ENCODE measurements at regions not wholly inside any gene's neighbourhood (a gene's known extent, or its start where the extent isn't known, plus 50 kb on each side); places are given as distances from the start of the nearest gene placed in this dataset.
"Not testable (repeated sequence)": the region's sequence is repeated elsewhere in the genome, so short reads cannot be mapped to it uniquely, and the experiment has no call there.

- Mint-ChIP-seq H3K4me3 (no peak overlapping the region), H3K27me3 (no peaks in the 10 kb centered on the region), H3K9me3 (no peaks in the 10 kb centered on the region), H3K4me1 (peaks cover 0 to 7% (median 5%) of the 10 kb centered on the region in 3 donors), H3K36me3 (no peaks in the 10 kb centered on the region), H3K27ac (peak overlapping the region in 1 of 6 donors; percentile 58)
- ATAC-seq (ENCODE audit: low read depth in 2 of 2): no peak
- DNase-seq: no peak
These were observed 50.9 kb upstream of the HSPB3 start for GRCh38 chr5:54404568-54404967.

GRCh38 chr5:54403885-54404416 lies 51.5 kb upstream of the HSPB3 start:
- Mint-ChIP-seq H3K4me1 (peaks cover 0 to 7% (median 5%) of the 10 kb centered on the region in 3 donors), H3K36me3 (no peaks in the 10 kb centered on the region), H3K9me3 (no peaks in the 10 kb centered on the region), H3K4me3 (no peak overlapping the region), H3K27ac (no peak overlapping the region), H3K27me3 (no peaks in the 10 kb centered on the region)
- DNase-seq: no peak
- ATAC-seq (ENCODE audit: low read depth in 2 of 2): no peak

GRCh38 chr5:54403121-54403520 lies 52.4 kb upstream of the HSPB3 start:
- Mint-ChIP-seq H3K27ac (no peak overlapping the region), H3K4me3 (no peak overlapping the region), H3K27me3 (no peaks in the 10 kb centered on the region), H3K4me1 (peaks cover 0 to 7% (median 5%) of the 10 kb centered on the region in 3 donors), H3K9me3 (no peaks in the 10 kb centered on the region), H3K36me3 (no peaks in the 10 kb centered on the region)
- DNase-seq: no peak
- no peak for ATAC-seq (ENCODE audit: low read depth in 2 of 2)

DNA sequence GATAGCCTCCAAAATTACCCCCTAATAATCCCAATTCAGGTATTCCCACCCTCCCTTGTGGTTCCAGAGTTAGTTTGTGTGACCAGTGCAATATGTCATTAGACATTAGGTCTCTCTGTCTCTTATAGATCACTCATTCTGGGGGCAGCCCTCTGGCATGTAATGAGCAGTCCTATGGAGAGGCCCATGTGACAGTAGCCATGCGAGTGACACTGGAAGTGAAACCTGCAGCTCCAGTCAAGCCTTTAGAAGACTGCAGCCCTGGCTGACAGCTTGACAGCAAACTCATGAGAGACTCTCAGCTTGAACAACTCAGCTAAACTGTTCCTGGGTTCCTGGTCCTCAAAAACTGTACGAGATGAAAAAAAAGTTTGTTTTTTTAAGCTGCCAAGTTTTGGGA lies 54.0 kb upstream of the HSPB3 start:
- Mint-ChIP-seq H3K36me3 (no peaks in the 10 kb centered on the region), H3K27ac (no peak overlapping the region), H3K27me3 (no peaks in the 10 kb centered on the region), H3K4me3 (no peak overlapping the region), H3K9me3 (no peaks in the 10 kb centered on the region), H3K4me1 (peaks cover 0 to 7% (median 5%) of the 10 kb centered on the region in 3 donors)
- DNase-seq (no peak), ATAC-seq (ENCODE audit: low read depth in 2 of 2) (peak; percentile 65 to 81)

DNA sequence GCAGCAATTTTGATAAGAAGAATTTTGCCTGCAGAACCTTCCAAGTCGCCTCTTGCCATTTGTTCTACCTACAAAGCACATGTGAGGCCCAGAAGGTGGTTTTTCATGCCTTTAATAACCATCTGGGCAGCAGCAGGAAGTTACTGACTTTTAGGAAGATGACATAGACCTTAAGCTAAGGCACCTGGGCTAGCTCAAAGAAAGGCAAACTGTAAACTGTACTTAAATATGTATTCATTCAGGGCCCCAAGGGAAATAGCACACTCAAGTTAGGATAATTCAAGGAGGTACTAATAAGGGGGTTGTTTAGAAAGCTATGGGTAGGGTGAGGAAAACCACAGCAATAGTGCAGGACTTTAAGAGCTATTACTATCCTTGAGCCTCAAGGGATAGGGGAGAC lies 57.3 kb upstream of the HSPB3 start:
- H3K36me3 Mint-ChIP-seq: no peaks in the 10 kb centered on the region
- H3K27me3 Mint-ChIP-seq: no peaks in the 10 kb centered on the region
- ATAC-seq (ENCODE audit: low read depth in 2 of 2): no peak
- no peak overlapping the region for H3K27ac Mint-ChIP-seq
- H3K4me1 Mint-ChIP-seq: peaks cover 0 to 5% (median 3%) of the 10 kb centered on the region in 3 donors
- no peak for DNase-seq
- peaks cover 0 to 2% (median 0%) of the 10 kb centered on the region in 7 donors for H3K9me3 Mint-ChIP-seq
- H3K4me3 Mint-ChIP-seq: no peak overlapping the region

- Mint-ChIP-seq H3K9me3 (peaks cover 0 to 5% (median 2%) of the 10 kb centered on the region in 7 donors), H3K27ac (no peak overlapping the region), H3K36me3 (no peaks in the 10 kb centered on the region), H3K4me3 (peak overlapping the region in 1 of 8 donors; percentile 67), H3K4me1 (peaks cover 0 to 5% (median 3%) of the 10 kb centered on the region in 3 donors), H3K27me3 (no peaks in the 10 kb centered on the region)
- DNase-seq: no peak
- ATAC-seq (ENCODE audit: low read depth in 2 of 2): no peak
These were observed 58.1 kb upstream of the HSPB3 start for GRCh38 chr5:54397420-54397819.

DNA sequence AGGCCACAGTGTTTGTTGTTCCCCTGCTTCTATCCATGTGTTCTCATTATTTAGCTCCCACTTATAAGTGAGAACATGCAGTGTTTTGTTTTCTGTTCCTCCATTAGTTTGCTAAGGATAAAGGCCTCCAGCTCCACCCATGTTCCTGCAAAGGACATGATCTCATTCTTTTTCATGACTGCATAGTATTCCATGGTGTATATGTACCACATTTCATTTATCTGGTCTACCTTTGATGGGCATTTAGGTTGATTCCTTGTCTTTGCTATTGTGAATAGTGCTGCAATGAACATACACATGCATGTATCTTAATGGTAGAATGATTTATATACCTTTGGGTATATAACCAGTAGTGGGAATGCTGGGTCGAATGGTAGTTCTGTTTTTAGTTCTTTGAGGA lies 62.5 kb upstream of the HSPB3 start:
- not testable (repeated sequence) for H3K9me3 Mint-ChIP-seq; ATAC-seq (ENCODE audit: low read depth in 2 of 2); H3K36me3 Mint-ChIP-seq; H3K27ac Mint-ChIP-seq; H3K27me3 Mint-ChIP-seq; H3K4me3 Mint-ChIP-seq; DNase-seq; H3K4me1 Mint-ChIP-seq

- ATAC-seq (ENCODE audit: low read depth in 2 of 2) (no peak), DNase-seq (no peak)
- Mint-ChIP-seq H3K27ac (no peak overlapping the region), H3K4me3 (no peak overlapping the region), H3K4me1 (no peaks in the 10 kb centered on the region), H3K27me3 (no peaks in the 10 kb centered on the region), H3K9me3 (peaks cover 0 to 5% (median 2%) of the 10 kb centered on the region in 7 donors), H3K36me3 (no peaks in the 10 kb centered on the region)
These were observed 64.9 kb upstream of the HSPB3 start for GRCh38 chr5:54390539-54391031.

DNA sequence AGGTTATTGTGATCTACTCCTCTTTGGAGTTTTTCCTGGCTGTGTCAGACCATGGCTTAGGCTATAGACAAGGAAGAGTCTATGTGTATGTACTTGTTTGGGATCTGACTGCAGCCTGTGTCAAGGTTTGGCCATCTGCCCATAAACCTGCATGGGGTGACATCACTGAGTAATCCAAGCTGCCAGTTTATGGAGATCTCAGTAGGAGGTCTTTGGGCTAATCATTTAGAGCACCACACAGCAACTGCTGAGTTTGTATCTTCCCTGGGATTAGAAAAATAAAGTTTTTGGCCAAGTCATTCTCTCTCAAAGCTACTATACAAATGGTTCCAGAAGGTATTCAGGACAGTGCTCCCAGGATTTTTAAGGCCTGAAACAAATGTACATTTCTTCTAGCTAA lies 65.5 kb upstream of the HSPB3 start:
- Mint-ChIP-seq H3K4me3 (no peak overlapping the region), H3K27me3 (no peaks in the 10 kb centered on the region), H3K4me1 (no peaks in the 10 kb centered on the region), H3K27ac (no peak overlapping the region), H3K9me3 (peaks cover 0 to 5% (median 2%) of the 10 kb centered on the region in 7 donors), H3K36me3 (no peaks in the 10 kb centered on the region)
- DNase-seq (no peak), ATAC-seq (ENCODE audit: low read depth in 2 of 2) (no peak)

DNA sequence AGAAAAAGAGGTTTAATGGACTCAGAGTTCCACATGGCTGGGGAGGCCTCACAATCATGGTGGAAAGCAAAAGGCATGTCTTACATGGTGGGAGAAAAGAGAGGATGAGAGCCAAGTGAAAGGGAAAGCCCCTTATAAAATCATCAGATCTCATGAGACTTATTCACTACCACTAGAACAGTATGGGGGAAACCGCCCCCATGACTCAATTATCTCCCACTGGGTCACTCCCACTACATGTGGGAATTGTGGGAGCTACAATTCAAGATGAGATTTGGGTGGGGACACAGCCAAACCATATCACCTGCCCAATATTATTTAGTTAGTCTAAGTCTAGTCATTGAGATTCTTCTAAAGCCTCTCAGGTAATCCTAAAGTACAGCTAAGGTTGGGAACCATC lies 66.1 kb upstream of the HSPB3 start:
- H3K27me3 Mint-ChIP-seq: not testable (repeated sequence)

DNA sequence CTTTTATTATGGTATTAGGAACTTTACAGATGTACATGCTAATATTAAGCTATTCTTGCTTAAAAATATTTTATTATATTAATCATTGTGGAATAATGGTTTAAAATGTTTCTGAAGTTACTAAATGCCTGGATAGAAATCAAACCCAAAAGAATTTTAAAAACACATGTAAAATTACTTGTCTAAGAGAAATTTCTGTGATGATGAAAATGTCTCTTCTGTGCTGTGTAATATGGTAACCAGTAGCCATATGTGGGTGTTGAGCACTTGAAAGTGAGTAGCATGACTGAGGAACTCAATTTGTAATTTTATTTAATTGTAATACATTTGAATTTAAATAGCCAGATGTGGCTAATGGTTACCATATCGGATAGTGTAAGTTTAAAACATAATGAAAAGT lies 66.7 kb upstream of the HSPB3 start:
- H3K27ac Mint-ChIP-seq: no peak overlapping the region

More for the DNA sequence above, 66.1 kb upstream of the HSPB3 start:
- not testable (repeated sequence) for ATAC-seq (ENCODE audit: low read depth in 2 of 2); H3K9me3 Mint-ChIP-seq; DNase-seq; H3K4me1 Mint-ChIP-seq; H3K36me3 Mint-ChIP-seq; H3K27ac Mint-ChIP-seq; H3K4me3 Mint-ChIP-seq

DNA sequence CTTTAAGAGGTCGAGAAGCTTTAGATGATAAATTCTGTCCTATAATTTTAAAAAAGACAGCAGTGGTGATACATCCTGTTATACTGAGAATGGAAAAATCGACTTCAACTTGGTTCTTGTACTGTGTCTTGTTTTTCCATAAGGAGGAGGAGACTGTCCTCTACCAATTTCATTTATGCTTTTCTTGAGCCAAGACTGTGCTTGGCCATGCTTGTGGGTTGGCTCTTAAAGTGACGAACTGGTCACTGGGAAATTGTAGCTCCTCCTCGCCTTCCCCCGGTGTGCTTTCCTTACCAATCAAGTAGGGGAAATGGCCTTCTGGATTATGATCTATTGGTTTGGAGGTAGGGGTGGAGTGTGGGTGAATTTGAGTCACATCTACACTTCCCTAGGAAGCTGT lies 67.1 kb upstream of the HSPB3 start:
- no peaks in the 10 kb centered on the region for H3K36me3 Mint-ChIP-seq
- peaks cover 0 to 5% (median 0%) of the 10 kb centered on the region in 7 donors for H3K9me3 Mint-ChIP-seq
- peaks cover 0 to 2% (median 0%) of the 10 kb centered on the region in 3 donors for H3K27me3 Mint-ChIP-seq
- no peak overlapping the region for H3K27ac Mint-ChIP-seq
- H3K4me3 Mint-ChIP-seq: no peak overlapping the region
- no peaks in the 10 kb centered on the region for H3K4me1 Mint-ChIP-seq
- ATAC-seq (ENCODE audit: low read depth in 2 of 2): no peak
- no peak for DNase-seq

More for the DNA sequence above, 66.7 kb upstream of the HSPB3 start:
- no peak overlapping the region for H3K4me3 Mint-ChIP-seq
- ATAC-seq (ENCODE audit: low read depth in 2 of 2) (no peak), DNase-seq (no peak)
- peaks cover 0 to 5% (median 0%) of the 10 kb centered on the region in 7 donors for H3K9me3 Mint-ChIP-seq
- H3K4me1 Mint-ChIP-seq: no peaks in the 10 kb centered on the region
- no peaks in the 10 kb centered on the region for H3K36me3 Mint-ChIP-seq
- no peaks in the 10 kb centered on the region for H3K27me3 Mint-ChIP-seq

- no peak overlapping the region for H3K4me3 Mint-ChIP-seq
- ATAC-seq (ENCODE audit: low read depth in 2 of 2) (no peak), DNase-seq (no peak)
- H3K27ac Mint-ChIP-seq: no peak overlapping the region
- peaks cover 0 to under 1% (median 0%) of the 10 kb centered on the region in 7 donors for H3K9me3 Mint-ChIP-seq
- H3K4me1 Mint-ChIP-seq: no peaks in the 10 kb centered on the region
- H3K27me3 Mint-ChIP-seq: peaks cover 0 to 6% (median 0%) of the 10 kb centered on the region in 3 donors
- no peaks in the 10 kb centered on the region for H3K36me3 Mint-ChIP-seq
These were observed 67.8 kb upstream of the HSPB3 start for GRCh38 chr5:54387659-54388232.

DNA sequence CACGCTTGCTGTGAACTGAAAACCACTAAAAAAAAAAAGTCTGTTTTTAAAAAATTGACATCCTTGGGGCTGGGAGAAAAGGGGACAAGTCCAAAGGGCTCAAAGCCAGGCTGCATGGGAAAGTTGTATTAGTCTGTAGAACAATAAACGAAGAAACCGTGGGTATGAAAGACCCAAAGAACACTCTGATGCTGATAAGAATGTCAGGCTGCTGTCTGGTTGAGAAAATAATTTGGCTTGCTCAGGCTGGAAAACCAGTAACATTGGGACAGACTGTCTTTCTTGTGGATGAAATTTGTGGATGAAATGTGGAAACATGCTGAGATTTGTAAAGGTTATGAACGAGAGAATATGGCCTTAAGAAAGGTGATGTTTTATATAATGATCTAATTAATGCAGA lies 68.5 kb upstream of the HSPB3 start:
- H3K27ac Mint-ChIP-seq: no peak overlapping the region
- no peaks in the 10 kb centered on the region for H3K9me3 Mint-ChIP-seq
- H3K27me3 Mint-ChIP-seq: peaks cover 0 to 6% (median 0%) of the 10 kb centered on the region in 3 donors
- H3K4me1 Mint-ChIP-seq: no peaks in the 10 kb centered on the region
- DNase-seq: no peak
- no peaks in the 10 kb centered on the region for H3K36me3 Mint-ChIP-seq
- H3K4me3 Mint-ChIP-seq: no peak overlapping the region
- ATAC-seq (ENCODE audit: low read depth in 2 of 2): no peak
